ENCODE measurements at regions not wholly inside any gene's neighbourhood (a gene's known extent, or its start where the extent isn't known, plus 50 kb on each side); places are given as distances from the start of the nearest gene placed in this dataset.

GRCh38 chr6:40256224-40256623, 322.0 kb upstream of the MOCS1 start:
- Mint-ChIP-seq H3K36me3 (ENCODE audit: low read depth, unreplicated experiment) (no peaks in the 10 kb centered on the region), H3K9me3 (ENCODE audit: unreplicated experiment) (no peaks in the 10 kb centered on the region), H3K4me1 (ENCODE audit: unreplicated experiment) (no peaks in the 10 kb centered on the region), H3K4me3 (ENCODE audit: unreplicated experiment) (no peak overlapping the region), H3K27ac (ENCODE audit: unreplicated experiment) (no peak overlapping the region), H3K27me3 (ENCODE audit: unreplicated experiment) (no peaks in the 10 kb centered on the region)
- no peak for DNase-seq (ENCODE audit: low spot score)
- no peak for TF ChIP-seq CTCF (IDR thresholded peaks at IDR 0.05; ENCODE audit: unreplicated experiment)

GRCh38 chr6:40253420-40253819, 319.2 kb upstream of the MOCS1 start:
- H3K27me3 Mint-ChIP-seq (ENCODE audit: unreplicated experiment): no peaks in the 10 kb centered on the region
- no peak overlapping the region for H3K4me3 Mint-ChIP-seq (ENCODE audit: unreplicated experiment)
- H3K4me1 Mint-ChIP-seq (ENCODE audit: unreplicated experiment): no peaks in the 10 kb centered on the region
- no peak for TF ChIP-seq CTCF (IDR thresholded peaks at IDR 0.05; ENCODE audit: unreplicated experiment)
- no peaks in the 10 kb centered on the region for H3K9me3 Mint-ChIP-seq (ENCODE audit: unreplicated experiment)
- DNase-seq (ENCODE audit: low spot score): no peak
- H3K36me3 Mint-ChIP-seq (ENCODE audit: low read depth, unreplicated experiment): no peaks in the 10 kb centered on the region
- H3K27ac Mint-ChIP-seq (ENCODE audit: unreplicated experiment): no peak overlapping the region

GRCh38 chr6:40252531-40253258, 318.4 kb upstream of the MOCS1 start:
- TF ChIP-seq CTCF (IDR thresholded peaks at IDR 0.05; ENCODE audit: unreplicated experiment): no peak
- Mint-ChIP-seq H3K9me3 (ENCODE audit: unreplicated experiment) (no peaks in the 10 kb centered on the region), H3K27me3 (ENCODE audit: unreplicated experiment) (no peaks in the 10 kb centered on the region)

GRCh38 chr6:40251637-40252300, 317.5 kb upstream of the MOCS1 start:
- no peaks in the 10 kb centered on the region for H3K27me3 Mint-ChIP-seq (ENCODE audit: unreplicated experiment)
- TF ChIP-seq CTCF (IDR thresholded peaks at IDR 0.05; ENCODE audit: unreplicated experiment): no peak
- no peak overlapping the region for H3K4me3 Mint-ChIP-seq (ENCODE audit: unreplicated experiment)
- no peak overlapping the region for H3K27ac Mint-ChIP-seq (ENCODE audit: unreplicated experiment)
- DNase-seq (ENCODE audit: low spot score): no peak
- H3K36me3 Mint-ChIP-seq (ENCODE audit: low read depth, unreplicated experiment): no peaks in the 10 kb centered on the region
- no peaks in the 10 kb centered on the region for H3K9me3 Mint-ChIP-seq (ENCODE audit: unreplicated experiment)
- no peaks in the 10 kb centered on the region for H3K4me1 Mint-ChIP-seq (ENCODE audit: unreplicated experiment)

More at GRCh38 chr6:40252531-40253258, 318.4 kb upstream of the MOCS1 start:
- no peak for DNase-seq (ENCODE audit: low spot score)
- Mint-ChIP-seq H3K36me3 (ENCODE audit: low read depth, unreplicated experiment) (no peaks in the 10 kb centered on the region), H3K27ac (ENCODE audit: unreplicated experiment) (no peak overlapping the region), H3K4me3 (ENCODE audit: unreplicated experiment) (no peak overlapping the region), H3K4me1 (ENCODE audit: unreplicated experiment) (no peaks in the 10 kb centered on the region)

- Mint-ChIP-seq H3K27ac (ENCODE audit: unreplicated experiment) (no peak overlapping the region), H3K27me3 (ENCODE audit: unreplicated experiment) (no peaks in the 10 kb centered on the region), H3K36me3 (ENCODE audit: low read depth, unreplicated experiment) (no peaks in the 10 kb centered on the region), H3K9me3 (ENCODE audit: unreplicated experiment) (no peaks in the 10 kb centered on the region), H3K4me1 (ENCODE audit: unreplicated experiment) (no peaks in the 10 kb centered on the region), H3K4me3 (ENCODE audit: unreplicated experiment) (no peak overlapping the region)
- no peak for DNase-seq (ENCODE audit: low spot score)
- no peak for TF ChIP-seq CTCF (IDR thresholded peaks at IDR 0.05; ENCODE audit: unreplicated experiment)
Observed at GRCh38 chr6:40249935-40250334, 315.7 kb upstream of the MOCS1 start.
